ENCODE measurements at regions not wholly inside any gene's neighbourhood (a gene's known extent, or its start where the extent isn't known, plus 50 kb on each side); places are given as distances from the start of the nearest gene placed in this dataset.

- TF ChIP-seq CEBPB (IDR thresholded peaks at IDR 0.05; ENCODE audit: borderline replicate concordance in 1 of 2, low read depth in 2 of 2, low read length in 2 of 2), result no peak
Observed at GRCh38 chr17:37847102-37847501, 77.1 kb upstream of the TBC1D3K start (continued).

GRCh38 chr17:37844977-37845293 is 79.3 kb upstream of the TBC1D3K start:
- H3K27me3 ChIP-seq (replicated peaks in 1 of 2; ENCODE audit: control insufficient read depth in 2 of 2, insufficient read depth in 2 of 2, low read length in 1 of 2), result no peaks in the 10 kb centered on the region
- TF ChIP-seq EED (IDR thresholded peaks at IDR 0.05; ENCODE audit: low read depth), result 0 out of 2 replicates have a peak, but pooled peaks have one; percentile 2
- TF ChIP-seq STAT1 (conservative IDR thresholded peaks at IDR 0.05), result no peak
- H3K4me3 ChIP-seq, result no peak overlapping the region
- no peaks in the 10 kb centered on the region; a peak in 1 of 4 replicates for H3K36me3 ChIP-seq (ENCODE audit: control insufficient read depth in 2 of 2, insufficient read depth in 2 of 2, low read length in 1 of 2)
- no TSS peak for BruUV-seq (replicated peaks)
- H3K4me2 ChIP-seq (ENCODE audit: control insufficient read depth, insufficient read depth), result peak overlapping the region; percentile 21
- RAD21 ChIA-PET (ENCODE audit: unreplicated experiment), result interaction anchor here (1.3 to 1.7 kb wide), 4 partner anchors 10 to 108 kb away, joined by 3 to 10 read pairs (median 3); no protein-coding TSS in a partner anchor
- ATAC-seq (no peak), FAIRE-seq (no peak), DNase-seq (ENCODE audit: low read depth, low spot score) (no peak)
- peak overlapping the region; percentile 83 for H2AFZ ChIP-seq (ENCODE audit: control insufficient read depth, low read depth, low read length)
- intact Hi-C loops (cut with micrococcal nuclease; ENCODE audit: unreplicated experiment), result loop anchor here (1.0 kb wide), 1 partner anchor 71 kb away; no protein-coding TSS in a partner anchor
- peaks cover 1% of the 10 kb centered on the region; the same call in 2 of the 3 replicates for H3K9me3 ChIP-seq (replicated peaks; ENCODE audit: control insufficient read depth, insufficient read depth, low read length)
- H3K9ac ChIP-seq (ENCODE audit: control insufficient read depth, insufficient read depth, low read length), result no peak overlapping the region
- SMC1A ChIA-PET (ENCODE audit: uncharacterized antibody, unreplicated experiment), result interaction anchor here (1.1 to 5.9 kb wide), 4 partner anchors 13 to 53 kb away, joined by 3 to 48 read pairs (median 28); no protein-coding TSS in a partner anchor
- H3K4me1 ChIP-seq (ENCODE audit: control insufficient read depth, insufficient read depth, low read length), result peaks cover 33% of the 10 kb centered on the region
- H4K20me1 ChIP-seq (ENCODE audit: control insufficient read depth, insufficient read depth), result no peaks in the 10 kb centered on the region
- no peaks in the 10 kb centered on the region for H3K79me2 ChIP-seq (ENCODE audit: control insufficient read depth, insufficient read depth, low read length)
- in situ Hi-C loops (cut with MboI), result loop anchor here (25.0 kb wide), 1 partner anchor 542 kb away; no protein-coding TSS in a partner anchor
- CTCF ChIA-PET, result interaction anchor here (1.1 to 3.6 kb wide), 7 partner anchors 10 to 71 kb away, joined by 3 to 28 read pairs (median 13); no protein-coding TSS in a partner anchor
- WGBS (ENCODE audit: insufficient coverage, insufficient replicate concordance, low lambda C conversion rate, missing lambda C conversion rate), result 53% methylated on average over 15 of the region's 15 CpGs
- no peak overlapping the region for H3K27ac ChIP-seq (ENCODE audit: control insufficient read depth, insufficient read depth)
- POLR2A ChIA-PET, result interaction anchor here (1.8 kb wide), 1 partner anchor 29 kb away, joined by 4 read pairs; no protein-coding TSS in a partner anchor

Measured in GM12878 (cell line).